ENCODE measurements at regions not wholly inside any gene's neighbourhood (a gene's known extent, or its start where the extent isn't known, plus 50 kb on each side); places are given as distances from the start of the nearest gene placed in this dataset.

DNA sequence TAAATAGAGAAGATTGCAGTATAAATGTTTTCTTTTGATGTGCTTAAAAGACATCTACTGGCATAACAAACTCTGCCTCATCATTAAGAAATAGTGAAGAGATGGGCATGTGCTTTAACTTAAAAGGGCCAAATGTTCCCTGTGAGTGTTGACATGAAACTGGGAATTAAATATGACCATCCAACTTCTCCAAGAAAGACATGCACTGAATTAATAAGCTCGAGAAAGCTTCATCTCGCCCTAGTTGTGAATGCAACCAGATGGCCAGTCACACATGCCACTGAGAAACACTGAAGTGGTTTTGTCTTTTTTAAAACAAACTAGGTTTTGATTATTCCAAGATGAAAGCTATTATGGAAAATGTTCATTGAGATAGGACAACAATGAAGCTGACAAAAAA is 479.2 kb downstream of the RIT2 start:
- Histone ChIP-seq H3K4me3 (no peak overlapping the region), H3K9me3 (ENCODE audit: insufficient read depth, low read depth) (no peaks in the 10 kb centered on the region), H4K20me1 (ENCODE audit: insufficient read depth) (no peaks in the 10 kb centered on the region), H3K4me1 (replicated peaks; ENCODE audit: insufficient read depth) (no peaks in the 10 kb centered on the region), H3K27me3 (ENCODE audit: insufficient read depth, low read depth) (no peaks in the 10 kb centered on the region), H3K27ac (no peak overlapping the region), H3K36me3 (ENCODE audit: low read depth) (no peaks in the 10 kb centered on the region), H2AFZ (no peak overlapping the region), H3F3A (ENCODE audit: insufficient read depth, low read depth) (no peaks in the 10 kb centered on the region), H3K4me2 (no peak overlapping the region), H3K79me2 (ENCODE audit: low read depth) (no peaks in the 10 kb centered on the region), H3K9me2 (ENCODE audit: insufficient read depth) (no peaks in the 10 kb centered on the region)
- TF ChIP-seq EZH2 (IDR thresholded peaks at IDR 0.05; ENCODE audit: low read depth), result no peak
- TF ChIP-seq, protein P1, sequence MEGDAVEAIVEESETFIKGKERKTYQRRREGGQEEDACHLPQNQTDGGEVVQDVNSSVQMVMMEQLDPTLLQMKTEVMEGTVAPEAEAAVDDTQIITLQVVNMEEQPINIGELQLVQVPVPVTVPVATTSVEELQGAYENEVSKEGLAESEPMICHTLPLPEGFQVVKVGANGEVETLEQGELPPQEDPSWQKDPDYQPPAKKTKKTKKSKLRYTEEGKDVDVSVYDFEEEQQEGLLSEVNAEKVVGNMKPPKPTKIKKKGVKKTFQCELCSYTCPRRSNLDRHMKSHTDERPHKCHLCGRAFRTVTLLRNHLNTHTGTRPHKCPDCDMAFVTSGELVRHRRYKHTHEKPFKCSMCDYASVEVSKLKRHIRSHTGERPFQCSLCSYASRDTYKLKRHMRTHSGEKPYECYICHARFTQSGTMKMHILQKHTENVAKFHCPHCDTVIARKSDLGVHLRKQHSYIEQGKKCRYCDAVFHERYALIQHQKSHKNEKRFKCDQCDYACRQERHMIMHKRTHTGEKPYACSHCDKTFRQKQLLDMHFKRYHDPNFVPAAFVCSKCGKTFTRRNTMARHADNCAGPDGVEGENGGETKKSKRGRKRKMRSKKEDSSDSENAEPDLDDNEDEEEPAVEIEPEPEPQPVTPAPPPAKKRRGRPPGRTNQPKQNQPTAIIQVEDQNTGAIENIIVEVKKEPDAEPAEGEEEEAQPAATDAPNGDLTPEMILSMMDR (conservative IDR thresholded peaks at IDR 0.05), result no peak
- no peak for DNase-seq
- BruUV-seq (replicated peaks), result no TSS peak
- intact Hi-C loops (cut with micrococcal nuclease; ENCODE audit: unreplicated experiment), result no loop called here
- CTCF ChIA-PET, result no interaction called here
- POLR2A ChIA-PET (ENCODE audit: unreplicated experiment), result no interaction called here

DNA sequence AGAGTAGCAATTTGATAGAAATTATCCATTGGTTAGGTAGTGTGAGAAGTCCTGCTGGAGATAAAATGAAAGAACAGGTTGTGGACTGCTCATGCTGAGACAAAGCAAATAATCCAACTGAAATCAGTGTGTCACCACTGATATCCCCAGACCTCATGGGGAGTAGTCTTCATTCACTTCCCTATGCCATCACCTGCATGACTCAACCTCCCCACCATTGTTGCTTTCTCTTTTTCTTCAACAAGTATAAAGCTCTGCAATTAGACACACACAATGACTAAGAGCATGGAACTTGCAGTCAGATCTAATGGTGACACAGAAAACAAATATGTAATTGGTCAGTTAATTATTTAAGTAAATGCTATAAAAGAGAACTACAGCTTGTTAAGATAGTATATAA is 475.3 kb downstream of the RIT2 start:
- Histone ChIP-seq H3K9me2 (ENCODE audit: insufficient read depth) (no peaks in the 10 kb centered on the region), H2AFZ (no peak overlapping the region), H3K79me2 (ENCODE audit: low read depth) (no peaks in the 10 kb centered on the region), H3K4me2 (no peak overlapping the region), H4K20me1 (ENCODE audit: insufficient read depth) (no peaks in the 10 kb centered on the region), H3K4me3 (no peak overlapping the region), H3F3A (ENCODE audit: insufficient read depth, low read depth) (no peaks in the 10 kb centered on the region), H3K4me1 (replicated peaks; ENCODE audit: insufficient read depth) (no peaks in the 10 kb centered on the region), H3K27me3 (ENCODE audit: insufficient read depth, low read depth) (no peaks in the 10 kb centered on the region), H3K27ac (no peak overlapping the region), H3K36me3 (ENCODE audit: low read depth) (no peaks in the 10 kb centered on the region), H3K9me3 (ENCODE audit: insufficient read depth, low read depth) (no peaks in the 10 kb centered on the region)
- intact Hi-C loops (cut with micrococcal nuclease; ENCODE audit: unreplicated experiment), result no loop called here
- ChIA-PET POLR2A (ENCODE audit: unreplicated experiment) (no interaction called here), CTCF (no interaction called here)
- no TSS peak for BruUV-seq (replicated peaks)
- DNase-seq, result no peak
- TF ChIP-seq, protein P1 (conservative IDR thresholded peaks at IDR 0.05), result no peak
- TF ChIP-seq EZH2 (IDR thresholded peaks at IDR 0.05; ENCODE audit: low read depth), result no peak

- Histone ChIP-seq H2AFZ (no peak overlapping the region), H3K4me3 (no peak overlapping the region), H3K79me2 (ENCODE audit: low read depth) (no peaks in the 10 kb centered on the region), H4K20me1 (ENCODE audit: insufficient read depth) (no peaks in the 10 kb centered on the region), H3K4me2 (no peak overlapping the region), H3K27me3 (ENCODE audit: insufficient read depth, low read depth) (no peaks in the 10 kb centered on the region), H3K4me1 (replicated peaks; ENCODE audit: insufficient read depth) (no peaks in the 10 kb centered on the region), H3K9me3 (ENCODE audit: insufficient read depth, low read depth) (no peaks in the 10 kb centered on the region), H3F3A (ENCODE audit: insufficient read depth, low read depth) (no peaks in the 10 kb centered on the region), H3K27ac (no peak overlapping the region), H3K9me2 (ENCODE audit: insufficient read depth) (no peaks in the 10 kb centered on the region), H3K36me3 (ENCODE audit: low read depth) (no peaks in the 10 kb centered on the region)
- POLR2A ChIA-PET (ENCODE audit: unreplicated experiment), result no interaction called here
- TF ChIP-seq, protein P1 (conservative IDR thresholded peaks at IDR 0.05), result no peak
- TF ChIP-seq EZH2 (IDR thresholded peaks at IDR 0.05; ENCODE audit: low read depth), result no peak
- no peak for DNase-seq
- intact Hi-C loops (cut with micrococcal nuclease; ENCODE audit: unreplicated experiment), result no loop called here
- BruUV-seq (replicated peaks), result no TSS peak
- CTCF ChIA-PET, result no interaction called here
Measured at GRCh38 chr18:42641996-42642395, 473.5 kb downstream of the RIT2 start.
